ENCODE measurements at regions not wholly inside any gene's neighbourhood (a gene's known extent, or its start where the extent isn't known, plus 50 kb on each side); places are given as distances from the start of the nearest gene placed in this dataset.

DNA sequence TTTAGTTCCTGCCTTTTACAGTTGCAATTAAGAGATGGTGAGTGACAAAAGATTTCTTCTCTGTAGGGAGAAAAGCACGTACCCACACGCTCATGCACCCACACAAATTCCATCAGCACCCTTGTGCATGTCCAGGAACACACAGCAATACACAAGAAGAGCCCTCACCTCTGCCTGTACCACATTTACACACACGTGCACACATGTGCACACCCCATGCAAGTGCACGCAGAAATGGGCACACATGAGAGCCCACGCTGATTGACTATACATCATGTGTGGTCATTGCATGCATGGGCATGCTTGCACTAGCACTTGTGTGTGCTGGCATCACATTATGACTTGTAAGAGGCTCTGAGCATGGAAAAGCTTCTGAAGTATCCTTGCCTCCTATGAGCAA, 70.5 kb downstream of the SERPINA3 start:
- DNase-seq = no peak

DNA sequence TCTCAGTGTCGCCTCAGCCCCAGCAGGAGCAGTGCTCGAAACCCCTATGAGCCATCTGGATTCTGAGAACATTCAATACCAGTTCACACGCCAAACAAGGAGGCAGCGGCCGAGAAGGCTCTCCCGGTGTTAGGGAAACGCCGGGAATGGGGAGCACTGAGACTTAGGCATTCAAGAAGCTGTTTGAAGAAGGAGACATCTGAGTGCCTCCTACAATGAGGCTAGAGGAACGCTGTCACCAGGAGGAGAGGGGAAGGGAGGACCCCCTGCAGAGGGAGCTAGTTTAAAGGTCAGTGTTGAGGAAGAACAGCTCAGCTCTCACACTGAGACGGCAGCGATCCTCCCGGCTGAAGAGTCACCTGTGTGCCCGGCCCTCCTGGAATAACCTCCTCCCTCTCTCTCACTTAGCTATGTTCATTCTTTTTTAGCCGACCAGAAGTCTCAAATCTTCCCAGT, 69.9 kb downstream of the SERPINA3 start:
- no peak for DNase-seq

DNA sequence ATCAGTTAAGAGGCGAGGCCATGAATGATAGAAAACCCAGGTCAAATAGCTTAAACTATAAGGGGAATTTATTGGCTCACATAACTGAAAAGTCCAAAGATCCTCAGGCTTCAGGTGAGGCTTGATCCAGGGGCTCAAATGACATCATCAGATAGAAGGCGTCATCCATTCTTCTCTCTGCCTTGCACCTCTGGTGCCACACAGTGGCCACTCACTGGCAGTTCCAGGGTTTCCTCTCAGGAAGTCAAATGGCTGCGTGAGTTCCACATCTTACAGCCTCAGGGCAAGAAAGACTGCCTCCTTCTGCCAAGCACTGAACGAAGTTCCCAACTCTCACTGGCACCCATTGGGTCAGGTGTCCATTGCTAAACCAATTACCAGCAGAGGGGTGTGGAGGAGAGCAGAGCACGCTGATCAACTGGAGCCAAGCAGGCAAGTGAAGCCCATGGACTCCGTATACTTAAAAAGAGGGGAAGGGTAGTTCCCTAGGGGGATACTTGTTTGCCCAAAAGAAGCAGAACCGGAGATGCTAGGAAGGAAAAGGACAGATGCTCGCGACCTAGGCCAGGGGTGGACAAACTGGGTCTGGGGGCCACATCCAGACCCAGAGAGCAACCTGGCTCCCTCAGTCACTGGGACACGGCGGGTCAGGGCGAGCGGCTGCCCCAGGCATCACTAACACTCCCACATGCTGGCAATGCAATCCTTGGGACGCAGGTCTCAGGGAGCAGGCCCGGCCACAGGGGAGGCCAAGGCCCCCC, 69.3 kb downstream of the SERPINA3 start:
- DNase-seq = no peak

DNA sequence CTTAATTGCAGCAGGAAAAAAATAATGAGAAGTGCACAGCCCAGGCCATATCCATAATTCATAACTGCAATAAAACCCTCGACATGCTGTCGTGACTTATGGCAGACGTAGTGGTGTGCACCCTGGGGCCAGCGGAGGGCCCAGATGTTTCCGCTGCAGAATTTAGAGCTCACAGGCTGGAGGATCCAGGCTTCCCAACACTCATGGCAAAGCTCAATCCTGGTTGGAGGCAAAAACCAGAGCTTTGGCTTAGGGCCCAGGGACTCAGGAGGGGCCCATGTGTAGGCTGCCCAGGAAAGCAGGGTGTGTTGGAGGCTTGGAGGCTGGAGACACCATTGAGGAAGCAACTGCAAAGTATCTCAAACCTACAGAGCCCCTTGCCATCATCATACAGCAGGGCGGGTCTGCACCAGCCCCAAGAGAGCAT, 68.7 kb downstream of the SERPINA3 start:
- no peak for DNase-seq

DNA sequence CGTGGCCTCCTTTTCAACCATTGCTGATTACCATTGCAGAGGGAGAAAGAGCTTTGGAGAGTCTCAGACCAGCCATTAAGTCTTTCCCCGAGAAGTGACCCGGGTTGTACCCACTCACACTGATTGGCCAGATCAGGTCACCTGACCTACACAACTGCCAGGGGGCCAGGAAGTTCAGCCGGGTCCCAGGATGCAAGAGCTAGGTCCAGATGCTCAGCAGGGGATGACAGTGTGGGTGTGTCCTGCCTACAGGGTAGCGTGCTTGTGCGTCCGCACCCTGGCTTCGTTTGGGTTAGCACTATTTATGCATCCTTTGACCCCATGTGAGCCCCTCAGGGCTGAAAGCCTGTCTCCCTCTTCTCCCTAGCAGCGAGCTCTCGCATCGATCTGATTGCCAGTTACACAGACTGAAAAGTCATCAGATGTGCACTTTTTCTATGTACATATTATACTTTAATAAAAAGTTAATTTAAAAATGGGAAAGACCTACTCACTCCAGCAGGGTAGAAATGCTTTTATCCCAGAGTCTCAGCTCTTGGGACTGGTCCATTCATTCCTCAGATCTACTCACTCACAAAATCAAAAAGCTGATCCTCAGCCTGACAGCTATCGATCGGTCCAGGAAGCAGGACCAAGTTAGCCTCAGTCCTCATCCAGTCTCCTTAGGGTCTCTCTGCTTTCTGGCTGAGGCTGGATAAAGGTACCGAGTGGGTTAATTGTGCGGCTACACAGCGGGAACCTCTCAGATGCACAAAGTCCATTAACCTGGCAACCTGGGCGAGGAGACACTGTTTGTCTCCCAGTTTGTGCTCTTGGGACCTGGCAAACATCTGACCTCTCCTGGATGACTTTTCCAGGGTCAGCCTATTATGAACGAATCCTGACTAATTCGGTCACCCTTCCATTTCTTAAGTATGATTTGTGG, 68.0 kb downstream of the SERPINA3 start:
- no peak for DNase-seq

DNA sequence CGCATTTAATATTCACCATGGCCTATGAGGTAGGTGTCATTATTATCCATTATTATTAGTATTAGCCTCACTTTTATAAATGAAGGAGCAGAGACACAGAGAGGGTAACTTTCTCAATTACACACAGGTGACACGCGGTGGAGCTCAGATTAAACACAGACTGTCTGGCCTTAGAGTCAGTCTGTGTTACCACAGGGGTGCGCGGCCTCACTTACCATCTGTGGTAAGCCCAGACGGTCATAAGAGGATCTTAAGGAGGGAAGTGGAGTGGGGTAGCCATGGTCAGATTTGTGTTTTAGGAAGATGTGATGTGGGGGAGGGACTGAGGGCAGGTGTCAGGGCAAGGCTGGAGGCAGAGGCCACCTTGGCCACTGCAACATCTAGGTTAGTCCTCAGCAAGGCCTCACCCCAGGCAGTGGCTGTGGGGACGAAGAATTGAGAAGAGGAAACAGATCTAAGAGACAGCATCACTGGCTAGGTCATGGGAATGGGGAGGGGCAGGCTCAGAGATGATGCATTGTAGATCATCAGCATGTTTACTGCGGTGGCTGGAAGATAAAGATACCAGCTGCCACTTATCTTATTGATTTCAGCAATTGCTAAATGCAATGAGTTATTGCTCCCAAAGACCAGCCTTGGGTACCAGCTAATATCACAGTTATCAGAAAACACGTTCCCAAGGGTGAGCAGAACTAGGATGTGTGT, 67.1 kb downstream of the SERPINA3 start:
- no peak for DNase-seq

DNA sequence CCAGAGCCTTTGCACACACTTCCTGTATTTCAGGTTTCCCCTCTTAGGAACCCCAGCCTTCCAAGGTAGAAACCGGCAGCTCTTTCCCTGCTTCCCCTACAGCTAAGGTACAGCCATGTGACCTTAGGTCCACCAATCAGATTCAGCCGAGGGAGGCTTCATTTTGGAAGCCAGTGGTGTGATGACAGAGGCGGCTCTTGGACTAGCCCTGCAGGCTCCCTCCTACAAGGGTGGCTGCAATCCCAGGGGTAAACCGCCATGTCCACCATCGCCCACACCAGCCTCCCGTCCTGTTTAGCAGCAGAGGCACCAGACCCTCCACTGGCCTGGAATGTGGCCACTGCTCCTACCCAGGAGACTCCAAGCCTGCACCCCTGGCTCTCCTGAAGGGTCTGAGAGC, 65.6 kb downstream of the SERPINA3 start:
- no peak for DNase-seq

DNA sequence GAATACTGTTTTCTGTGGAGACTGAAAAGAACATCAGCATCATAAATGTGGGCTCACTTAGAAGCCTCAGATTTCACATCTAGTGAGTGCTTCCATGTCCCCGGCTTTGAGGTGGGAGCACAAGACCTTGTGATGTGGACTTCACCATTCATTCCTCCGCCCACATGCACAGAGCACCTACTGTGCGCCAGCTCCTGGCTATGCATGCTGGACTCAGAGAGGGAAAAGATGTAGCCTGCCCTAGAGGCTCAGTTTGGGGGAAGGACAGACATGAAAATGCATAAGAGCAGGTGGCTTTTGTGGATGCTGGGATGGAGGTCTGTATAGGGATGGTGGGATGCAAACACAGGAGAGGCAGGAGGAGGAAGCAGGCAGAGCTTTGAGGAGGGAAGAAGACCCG, 65.0 kb downstream of the SERPINA3 start:
- DNase-seq = no peak

DNA sequence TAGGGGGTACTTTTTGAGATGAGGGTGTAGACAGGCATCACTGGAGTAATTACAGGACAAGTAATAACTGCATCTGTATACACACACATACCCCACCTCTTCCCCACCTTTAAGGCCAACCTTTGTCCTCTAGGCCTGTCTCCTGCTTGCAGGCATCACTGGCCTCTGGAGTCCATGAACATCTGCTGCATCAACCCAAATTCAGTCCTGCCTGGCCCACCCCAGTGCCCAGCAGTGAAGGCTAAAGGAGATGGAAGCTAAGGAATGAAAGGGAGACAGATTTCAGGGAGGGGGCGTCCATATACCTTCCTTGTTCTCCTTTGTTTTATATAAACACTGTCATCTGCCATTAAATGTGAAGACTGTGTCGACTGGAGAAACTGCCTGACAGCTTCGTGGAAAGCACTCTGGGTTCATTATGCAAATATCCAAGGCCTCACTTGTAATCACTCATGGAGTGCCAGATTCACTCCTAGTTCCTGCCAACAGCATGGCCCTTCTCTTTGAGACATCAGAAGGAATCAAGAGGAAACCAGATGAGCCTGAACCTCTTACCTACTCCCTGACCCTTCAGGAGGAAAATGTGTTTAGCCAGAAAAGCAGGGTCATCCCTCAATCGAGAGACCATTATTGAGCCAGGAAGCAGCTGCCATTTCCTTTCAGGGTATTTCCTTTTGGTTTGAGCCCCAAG, 64.4 kb downstream of the SERPINA3 start:
- DNase-seq = no peak

DNA sequence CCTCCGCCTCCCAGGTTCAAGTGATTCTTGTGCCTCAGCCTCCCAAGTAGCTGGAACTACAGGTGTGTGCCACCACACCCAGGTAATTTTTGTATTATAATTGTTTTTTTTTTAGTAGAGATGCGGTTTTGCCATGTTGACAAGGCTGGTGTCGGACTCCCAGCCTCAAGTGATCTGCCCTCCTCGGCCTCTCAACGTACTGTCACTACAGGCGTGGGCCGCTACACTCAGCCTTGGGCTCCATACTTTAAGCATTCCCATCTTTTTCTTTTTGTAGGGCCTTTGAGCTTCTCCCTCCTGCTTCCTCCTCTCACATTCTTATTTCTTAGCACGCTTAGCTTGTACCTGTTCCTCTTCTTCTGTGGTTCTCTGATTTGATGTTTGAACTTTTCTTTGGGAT, 62.8 kb downstream of the SERPINA3 start:
- no peak for DNase-seq

DNA sequence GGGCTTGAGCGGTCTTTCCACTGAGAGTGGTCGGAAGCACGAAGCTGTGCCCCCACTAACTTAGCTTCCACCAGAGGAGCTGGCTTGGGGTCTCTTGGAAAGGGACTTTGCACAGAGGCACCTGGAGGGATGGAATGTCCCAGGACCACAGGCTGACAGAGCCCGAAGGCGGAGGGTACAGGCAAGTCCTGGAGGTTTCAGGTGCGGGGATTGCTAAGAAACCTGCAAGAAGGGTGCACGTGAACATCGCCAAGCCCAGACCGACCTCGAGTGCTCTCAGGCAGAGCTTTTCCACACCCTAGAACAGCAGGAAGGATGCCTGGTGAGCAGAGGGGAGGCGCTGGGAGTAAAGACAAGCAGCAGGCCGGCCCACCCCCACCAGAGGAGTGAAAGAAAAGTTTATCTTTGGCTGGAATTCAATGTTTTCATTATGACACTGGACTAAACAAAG, 61.6 kb downstream of the SERPINA3 start:
- DNase-seq = no peak

All from amygdala (tissue), 56 donors.